ENCODE measurements at regions not wholly inside any gene's neighbourhood (a gene's known extent, or its start where the extent isn't known, plus 50 kb on each side); places are given as distances from the start of the nearest gene placed in this dataset.

DNA sequence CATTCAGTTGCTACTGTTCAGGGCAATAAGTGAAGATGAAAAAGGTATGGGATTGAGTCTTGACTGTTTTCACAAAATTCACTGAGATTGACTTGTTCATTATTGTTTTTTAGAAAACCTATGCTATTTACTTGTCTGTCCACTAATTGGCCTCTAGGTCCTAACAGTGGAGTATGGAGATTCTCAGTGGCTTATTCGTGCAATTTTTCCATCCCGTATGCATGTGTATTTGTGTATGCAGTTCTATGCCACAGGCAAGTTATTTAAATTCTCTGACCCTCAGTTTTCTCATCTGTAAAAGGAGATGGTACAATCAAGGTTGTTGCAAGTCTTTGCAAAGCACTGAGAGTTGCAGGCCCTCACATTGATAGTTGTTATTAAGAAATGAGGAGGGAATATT is 151.0 kb downstream of the BBOX1 start:
- H3K27me3 ChIP-seq (ENCODE audit: control insufficient read depth in 1 of 2, insufficient read depth in 2 of 2, low read length in 2 of 2): peaks cover 0 to 4% of the 10 kb centered on the region in 2 experiments
- H3K4me1 ChIP-seq (ENCODE audit: insufficient read depth, low read length): no peaks in the 10 kb centered on the region
- H3K27me3 Mint-ChIP-seq: peaks cover 54% of the 10 kb centered on the region
- no peak overlapping the region for H3K4me3 ChIP-seq (ENCODE audit: low read length)
- no peak overlapping the region for H3K27ac Mint-ChIP-seq
- H3K36me3 ChIP-seq (ENCODE audit: insufficient read depth, low read length): no peaks in the 10 kb centered on the region
- no peak overlapping the region for H3K4me3 Mint-ChIP-seq
- H3K27ac ChIP-seq (ENCODE audit: low read depth in 1 of 2, low read length in 2 of 2): no peak overlapping the region
- no peaks in the 10 kb centered on the region for H3K9me3 ChIP-seq (ENCODE audit: control insufficient read depth in 1 of 2, insufficient read depth in 1 of 2, low read length in 2 of 2)
- ChIA-PET POLR2A (no interaction called here), CTCF (no interaction called here)
- TF ChIP-seq, protein P1, sequence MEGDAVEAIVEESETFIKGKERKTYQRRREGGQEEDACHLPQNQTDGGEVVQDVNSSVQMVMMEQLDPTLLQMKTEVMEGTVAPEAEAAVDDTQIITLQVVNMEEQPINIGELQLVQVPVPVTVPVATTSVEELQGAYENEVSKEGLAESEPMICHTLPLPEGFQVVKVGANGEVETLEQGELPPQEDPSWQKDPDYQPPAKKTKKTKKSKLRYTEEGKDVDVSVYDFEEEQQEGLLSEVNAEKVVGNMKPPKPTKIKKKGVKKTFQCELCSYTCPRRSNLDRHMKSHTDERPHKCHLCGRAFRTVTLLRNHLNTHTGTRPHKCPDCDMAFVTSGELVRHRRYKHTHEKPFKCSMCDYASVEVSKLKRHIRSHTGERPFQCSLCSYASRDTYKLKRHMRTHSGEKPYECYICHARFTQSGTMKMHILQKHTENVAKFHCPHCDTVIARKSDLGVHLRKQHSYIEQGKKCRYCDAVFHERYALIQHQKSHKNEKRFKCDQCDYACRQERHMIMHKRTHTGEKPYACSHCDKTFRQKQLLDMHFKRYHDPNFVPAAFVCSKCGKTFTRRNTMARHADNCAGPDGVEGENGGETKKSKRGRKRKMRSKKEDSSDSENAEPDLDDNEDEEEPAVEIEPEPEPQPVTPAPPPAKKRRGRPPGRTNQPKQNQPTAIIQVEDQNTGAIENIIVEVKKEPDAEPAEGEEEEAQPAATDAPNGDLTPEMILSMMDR (IDR thresholded peaks at IDR 0.05): no peak
- intact Hi-C loops (cut with DNase I, micrococcal nuclease): no loop called here
- H3K4me1 Mint-ChIP-seq (ENCODE audit: low read depth): no peaks in the 10 kb centered on the region
- no peaks in the 10 kb centered on the region for H3K36me3 Mint-ChIP-seq (ENCODE audit: low read depth)
- ATAC-seq (ENCODE audit: poor library complexity) (no peak), DNase-seq (no peak)
- no peaks in the 10 kb centered on the region for H3K9me3 Mint-ChIP-seq

DNA sequence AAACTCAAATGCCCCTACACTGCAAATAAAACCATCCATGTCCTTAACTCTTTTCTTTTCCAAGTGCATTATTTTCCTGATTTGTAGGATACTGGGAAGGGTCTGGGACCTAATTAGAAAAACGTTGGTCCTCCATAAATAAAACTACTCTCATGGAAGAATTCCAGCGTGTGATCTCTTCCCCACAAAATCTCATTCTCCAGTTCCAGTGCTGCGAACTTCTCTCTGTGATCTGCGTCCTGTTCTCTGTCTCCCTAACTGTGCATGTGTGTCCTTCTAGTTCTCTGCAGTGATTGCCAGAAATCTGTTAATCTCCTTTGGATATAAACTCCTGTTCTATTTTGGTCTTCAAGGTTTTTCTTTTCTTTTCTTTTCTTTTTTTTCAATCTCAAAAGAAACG is 148.1 kb downstream of the BBOX1 start:
- Mint-ChIP-seq H3K27me3 (peaks cover 45% of the 10 kb centered on the region), H3K4me3 (no peak overlapping the region), H3K9me3 (no peaks in the 10 kb centered on the region), H3K36me3 (ENCODE audit: low read depth) (no peaks in the 10 kb centered on the region), H3K27ac (no peak overlapping the region), H3K4me1 (ENCODE audit: low read depth) (no peaks in the 10 kb centered on the region)
- no peaks in the 10 kb centered on the region for H3K4me1 ChIP-seq (ENCODE audit: insufficient read depth, low read length)
- H3K36me3 ChIP-seq (ENCODE audit: insufficient read depth, low read length): no peaks in the 10 kb centered on the region
- H3K9me3 ChIP-seq (ENCODE audit: control insufficient read depth in 1 of 2, insufficient read depth in 1 of 2, low read length in 2 of 2): no peaks in the 10 kb centered on the region
- no peak overlapping the region for H3K4me3 ChIP-seq (ENCODE audit: low read length)
- H3K27ac ChIP-seq (ENCODE audit: low read depth in 1 of 2, low read length in 2 of 2): no peak overlapping the region
- DNase-seq (no peak), ATAC-seq (ENCODE audit: poor library complexity) (no peak)
- intact Hi-C loops (cut with DNase I, micrococcal nuclease): no loop called here
- ChIA-PET POLR2A (no interaction called here), CTCF (no interaction called here)
- no peaks in the 10 kb centered on the region for H3K27me3 ChIP-seq (ENCODE audit: control insufficient read depth in 1 of 2, insufficient read depth in 2 of 2, low read length in 2 of 2)
- TF ChIP-seq, protein P1 (IDR thresholded peaks at IDR 0.05): no peak

DNA sequence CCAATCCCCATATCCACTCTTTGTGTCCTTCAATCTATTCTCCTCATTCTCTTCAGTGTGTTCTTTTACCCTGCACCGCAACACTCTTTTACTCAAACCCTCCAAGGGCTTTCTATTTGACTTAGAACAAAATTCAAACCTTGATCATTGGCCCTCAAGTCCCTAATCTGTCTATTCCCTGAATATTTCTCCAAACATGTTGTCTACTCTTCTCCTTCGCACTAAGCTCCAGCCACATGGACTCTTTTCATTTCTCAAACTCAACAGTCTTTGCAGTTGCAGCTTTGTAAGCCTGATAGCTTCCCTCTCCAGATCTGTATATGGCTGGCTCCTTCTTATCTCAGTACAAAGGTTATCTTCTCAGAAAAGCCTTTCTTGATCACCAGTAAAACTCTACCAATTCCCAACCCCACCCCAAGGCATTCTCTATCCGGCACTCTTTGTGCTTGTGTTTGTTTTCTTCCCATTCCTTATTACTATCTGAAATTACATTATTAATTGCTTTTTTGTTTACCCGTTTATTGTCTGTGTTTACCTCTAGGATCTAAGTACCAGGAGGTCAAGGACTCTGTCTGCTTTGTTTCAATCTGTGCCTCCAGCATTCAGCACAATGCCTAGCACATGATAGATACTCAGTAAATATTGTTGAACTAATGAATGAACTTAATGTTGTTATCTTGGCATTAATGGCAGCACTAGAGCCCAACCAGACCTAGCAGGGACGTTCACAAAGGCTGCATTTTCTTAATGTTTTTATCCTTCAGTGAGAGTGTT is 147.4 kb downstream of the BBOX1 start:
- Histone ChIP-seq H3K27ac (ENCODE audit: low read depth in 1 of 2, low read length in 2 of 2) (no peak overlapping the region), H3K4me1 (ENCODE audit: insufficient read depth, low read length) (no peaks in the 10 kb centered on the region), H3K36me3 (ENCODE audit: insufficient read depth, low read length) (no peaks in the 10 kb centered on the region), H3K4me3 (ENCODE audit: low read length) (no peak overlapping the region), H3K27me3 (ENCODE audit: control insufficient read depth in 1 of 2, insufficient read depth in 2 of 2, low read length in 2 of 2) (no peaks in the 10 kb centered on the region), H3K9me3 (ENCODE audit: control insufficient read depth in 1 of 2, insufficient read depth in 1 of 2, low read length in 2 of 2) (no peaks in the 10 kb centered on the region)
- Mint-ChIP-seq H3K4me1 (ENCODE audit: low read depth) (no peaks in the 10 kb centered on the region), H3K27me3 (peaks cover 41% of the 10 kb centered on the region), H3K4me3 (no peak overlapping the region), H3K9me3 (no peaks in the 10 kb centered on the region), H3K36me3 (ENCODE audit: low read depth) (no peaks in the 10 kb centered on the region), H3K27ac (no peak overlapping the region)
- no peak for ATAC-seq (ENCODE audit: poor library complexity)
- CTCF ChIA-PET: no interaction called here
- TF ChIP-seq, protein P1 (IDR thresholded peaks at IDR 0.05): no peak
- DNase-seq: no peak
- POLR2A ChIA-PET: no interaction called here
- intact Hi-C loops (cut with DNase I, micrococcal nuclease): no loop called here
